HL-60 (cell line): ENCODE measurements at regions not wholly inside any gene's neighbourhood (a gene's known extent, or its start where the extent isn't known, plus 50 kb on each side); places are given as distances from the start of the nearest gene placed in this dataset.

Experiments
- GABPA ChIP-seq: IDR thresholded peaks from 2 replicates; pipeline ENCODE4 v1.6.1; 2012; ENCODE audit warnings: low read depth
- POLR2AphosphoS5 ChIP-seq: IDR thresholded peaks from 2 replicates; pipeline ENCODE4 v1.6.1; 2012; ENCODE audit warnings: low read depth
- SPI1 ChIP-seq: IDR thresholded peaks from 2 replicates; pipeline ENCODE4 v1.6.1; 2012; ENCODE audit warnings: low read depth, mild to moderate bottlenecking, borderline replicate concordance
- TF ChIP-seq, protein P1 (sequence below): IDR thresholded peaks from 2 replicates; pipeline ENCODE4 v1.6.1; 2012; ENCODE audit warnings: low read depth; ENCODE audit not compliant: insufficient replicate concordance
- TF ChIP-seq, protein P2 (sequence below): IDR thresholded peaks from one replicate; pipeline ENCODE4 v1.5.1; 2011; ENCODE audit warnings: low read length, control low read depth, inconsistent platforms; ENCODE audit not compliant: insufficient read depth

- TF ChIP-seq, protein P1, sequence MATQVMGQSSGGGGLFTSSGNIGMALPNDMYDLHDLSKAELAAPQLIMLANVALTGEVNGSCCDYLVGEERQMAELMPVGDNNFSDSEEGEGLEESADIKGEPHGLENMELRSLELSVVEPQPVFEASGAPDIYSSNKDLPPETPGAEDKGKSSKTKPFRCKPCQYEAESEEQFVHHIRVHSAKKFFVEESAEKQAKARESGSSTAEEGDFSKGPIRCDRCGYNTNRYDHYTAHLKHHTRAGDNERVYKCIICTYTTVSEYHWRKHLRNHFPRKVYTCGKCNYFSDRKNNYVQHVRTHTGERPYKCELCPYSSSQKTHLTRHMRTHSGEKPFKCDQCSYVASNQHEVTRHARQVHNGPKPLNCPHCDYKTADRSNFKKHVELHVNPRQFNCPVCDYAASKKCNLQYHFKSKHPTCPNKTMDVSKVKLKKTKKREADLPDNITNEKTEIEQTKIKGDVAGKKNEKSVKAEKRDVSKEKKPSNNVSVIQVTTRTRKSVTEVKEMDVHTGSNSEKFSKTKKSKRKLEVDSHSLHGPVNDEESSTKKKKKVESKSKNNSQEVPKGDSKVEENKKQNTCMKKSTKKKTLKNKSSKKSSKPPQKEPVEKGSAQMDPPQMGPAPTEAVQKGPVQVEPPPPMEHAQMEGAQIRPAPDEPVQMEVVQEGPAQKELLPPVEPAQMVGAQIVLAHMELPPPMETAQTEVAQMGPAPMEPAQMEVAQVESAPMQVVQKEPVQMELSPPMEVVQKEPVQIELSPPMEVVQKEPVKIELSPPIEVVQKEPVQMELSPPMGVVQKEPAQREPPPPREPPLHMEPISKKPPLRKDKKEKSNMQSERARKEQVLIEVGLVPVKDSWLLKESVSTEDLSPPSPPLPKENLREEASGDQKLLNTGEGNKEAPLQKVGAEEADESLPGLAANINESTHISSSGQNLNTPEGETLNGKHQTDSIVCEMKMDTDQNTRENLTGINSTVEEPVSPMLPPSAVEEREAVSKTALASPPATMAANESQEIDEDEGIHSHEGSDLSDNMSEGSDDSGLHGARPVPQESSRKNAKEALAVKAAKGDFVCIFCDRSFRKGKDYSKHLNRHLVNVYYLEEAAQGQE, result no peak
- TF ChIP-seq, protein P2, sequence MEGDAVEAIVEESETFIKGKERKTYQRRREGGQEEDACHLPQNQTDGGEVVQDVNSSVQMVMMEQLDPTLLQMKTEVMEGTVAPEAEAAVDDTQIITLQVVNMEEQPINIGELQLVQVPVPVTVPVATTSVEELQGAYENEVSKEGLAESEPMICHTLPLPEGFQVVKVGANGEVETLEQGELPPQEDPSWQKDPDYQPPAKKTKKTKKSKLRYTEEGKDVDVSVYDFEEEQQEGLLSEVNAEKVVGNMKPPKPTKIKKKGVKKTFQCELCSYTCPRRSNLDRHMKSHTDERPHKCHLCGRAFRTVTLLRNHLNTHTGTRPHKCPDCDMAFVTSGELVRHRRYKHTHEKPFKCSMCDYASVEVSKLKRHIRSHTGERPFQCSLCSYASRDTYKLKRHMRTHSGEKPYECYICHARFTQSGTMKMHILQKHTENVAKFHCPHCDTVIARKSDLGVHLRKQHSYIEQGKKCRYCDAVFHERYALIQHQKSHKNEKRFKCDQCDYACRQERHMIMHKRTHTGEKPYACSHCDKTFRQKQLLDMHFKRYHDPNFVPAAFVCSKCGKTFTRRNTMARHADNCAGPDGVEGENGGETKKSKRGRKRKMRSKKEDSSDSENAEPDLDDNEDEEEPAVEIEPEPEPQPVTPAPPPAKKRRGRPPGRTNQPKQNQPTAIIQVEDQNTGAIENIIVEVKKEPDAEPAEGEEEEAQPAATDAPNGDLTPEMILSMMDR, result no peak
- TF ChIP-seq POLR2AphosphoS5 (no peak), GABPA (no peak), SPI1 (no peak)
These were observed 350.9 kb downstream of the MYCN start for GRCh38 chr2:16291226-16291625.
